ENCODE measurements at regions not wholly inside any gene's neighbourhood (a gene's known extent, or its start where the extent isn't known, plus 50 kb on each side); places are given as distances from the start of the nearest gene placed in this dataset.

DNA sequence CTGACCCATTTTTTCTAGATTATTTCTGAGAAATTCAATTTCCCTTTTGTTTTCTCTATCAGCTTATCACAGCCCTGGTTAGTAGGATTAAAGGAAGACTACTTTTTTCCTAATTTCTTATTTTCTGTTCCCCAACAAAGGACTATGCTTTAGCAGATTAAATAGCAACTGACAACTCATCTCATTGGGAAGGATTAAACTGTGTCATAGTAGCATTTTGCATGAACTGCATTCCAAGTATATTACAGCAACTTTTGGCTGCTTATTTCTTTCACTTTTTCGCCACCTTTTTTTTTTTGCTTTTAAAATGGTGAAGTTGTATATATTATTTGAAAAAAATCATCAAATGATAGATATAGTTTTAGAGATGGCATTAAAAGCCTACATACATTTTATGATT, 570.3 kb downstream of the FBXO15 start:
- H3K27me3 ChIP-seq = no peaks in the 10 kb centered on the region
- no peak overlapping the region for H3K27ac ChIP-seq
- 69 to 78% methylated on average over 1 of the region's 1 CpG for WGBS, 2 donors (ENCODE audit: low coverage in 1 of 2)
- ATAC-seq = no peak
- no peaks in the 10 kb centered on the region for H3K36me3 ChIP-seq
- H3K4me3 ChIP-seq = no peak overlapping the region
- H3K4me1 ChIP-seq = no peaks in the 10 kb centered on the region
- TF ChIP-seq POLR2AphosphoS5 (IDR thresholded peaks at IDR 0.05) = no peak
- TF ChIP-seq POLR2A (IDR thresholded peaks at IDR 0.05) = no peak
- TF ChIP-seq, protein P1, sequence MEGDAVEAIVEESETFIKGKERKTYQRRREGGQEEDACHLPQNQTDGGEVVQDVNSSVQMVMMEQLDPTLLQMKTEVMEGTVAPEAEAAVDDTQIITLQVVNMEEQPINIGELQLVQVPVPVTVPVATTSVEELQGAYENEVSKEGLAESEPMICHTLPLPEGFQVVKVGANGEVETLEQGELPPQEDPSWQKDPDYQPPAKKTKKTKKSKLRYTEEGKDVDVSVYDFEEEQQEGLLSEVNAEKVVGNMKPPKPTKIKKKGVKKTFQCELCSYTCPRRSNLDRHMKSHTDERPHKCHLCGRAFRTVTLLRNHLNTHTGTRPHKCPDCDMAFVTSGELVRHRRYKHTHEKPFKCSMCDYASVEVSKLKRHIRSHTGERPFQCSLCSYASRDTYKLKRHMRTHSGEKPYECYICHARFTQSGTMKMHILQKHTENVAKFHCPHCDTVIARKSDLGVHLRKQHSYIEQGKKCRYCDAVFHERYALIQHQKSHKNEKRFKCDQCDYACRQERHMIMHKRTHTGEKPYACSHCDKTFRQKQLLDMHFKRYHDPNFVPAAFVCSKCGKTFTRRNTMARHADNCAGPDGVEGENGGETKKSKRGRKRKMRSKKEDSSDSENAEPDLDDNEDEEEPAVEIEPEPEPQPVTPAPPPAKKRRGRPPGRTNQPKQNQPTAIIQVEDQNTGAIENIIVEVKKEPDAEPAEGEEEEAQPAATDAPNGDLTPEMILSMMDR (IDR thresholded peaks at IDR 0.05) = no peak
- no peak for TF ChIP-seq EP300 (IDR thresholded peaks at IDR 0.05)
- H3K9me3 ChIP-seq = no peaks in the 10 kb centered on the region

DNA sequence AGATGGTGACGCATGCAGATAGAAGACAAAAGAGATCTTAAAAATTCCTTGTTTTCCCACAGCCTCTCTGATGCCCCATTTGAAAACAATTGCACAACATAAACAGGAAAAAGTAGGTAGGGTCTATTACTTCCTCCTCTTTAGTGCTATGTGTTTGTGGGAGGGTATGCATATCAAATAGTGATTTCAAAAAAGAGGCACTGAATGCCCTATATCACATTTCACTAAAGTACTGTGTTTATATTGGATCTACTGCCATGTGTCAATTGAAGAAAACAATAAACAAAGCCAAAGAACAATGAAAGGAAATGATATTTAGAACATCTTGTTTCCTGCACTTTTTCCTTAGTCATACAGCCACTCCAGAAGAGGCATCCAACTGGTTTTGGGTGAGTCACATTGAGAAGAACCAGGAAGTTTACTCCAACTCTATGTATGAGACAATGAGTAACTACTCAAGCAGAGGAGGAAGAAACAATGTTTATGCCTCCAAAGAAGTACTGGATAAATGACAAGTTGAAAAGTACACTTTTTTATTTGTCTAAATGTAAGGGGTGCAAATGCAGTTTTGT, 583.6 kb downstream of the FBXO15 start:
- H3K9me3 ChIP-seq = no peaks in the 10 kb centered on the region
- no peaks in the 10 kb centered on the region for H3K27me3 ChIP-seq
- H3K4me1 ChIP-seq = no peaks in the 10 kb centered on the region
- TF ChIP-seq EP300 (IDR thresholded peaks at IDR 0.05) = no peak
- no peak for TF ChIP-seq POLR2A (IDR thresholded peaks at IDR 0.05)
- TF ChIP-seq, protein P1 (IDR thresholded peaks at IDR 0.05) = no peak
- TF ChIP-seq POLR2AphosphoS5 (IDR thresholded peaks at IDR 0.05) = no peak
- H3K27ac ChIP-seq = no peak overlapping the region
- WGBS, 2 donors (ENCODE audit: low coverage in 1 of 2) = 71 to 92% methylated on average over 1 of the region's 1 CpG
- no peak overlapping the region for H3K4me3 ChIP-seq
- no peak for ATAC-seq
- no peaks in the 10 kb centered on the region for H3K36me3 ChIP-seq

DNA sequence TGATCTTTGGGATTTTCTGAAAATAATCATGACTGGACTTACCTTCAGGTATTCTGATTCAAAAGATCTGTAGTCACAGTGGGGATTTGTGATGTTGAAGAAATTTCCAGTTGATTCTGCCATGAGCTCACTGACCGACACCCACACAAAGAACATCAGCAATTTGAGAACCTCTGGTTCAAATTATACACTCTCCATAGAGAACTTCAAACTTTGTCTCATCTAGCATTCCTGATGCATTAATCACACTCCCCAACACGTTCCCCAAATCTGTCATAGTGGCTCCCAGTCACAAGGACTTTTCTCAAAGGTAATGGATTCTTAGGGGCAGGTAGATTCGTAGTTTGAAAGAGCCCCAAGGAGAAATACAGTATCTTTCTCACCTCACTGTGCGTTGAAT, 584.3 kb downstream of the FBXO15 start:
- WGBS, 2 donors (ENCODE audit: low coverage in 1 of 2) = 57 to 71% methylated on average over 3 to 4 of the region's 4 CpGs
- TF ChIP-seq EP300 (IDR thresholded peaks at IDR 0.05) (no peak), POLR2A (IDR thresholded peaks at IDR 0.05) (no peak), POLR2AphosphoS5 (IDR thresholded peaks at IDR 0.05) (no peak)
- TF ChIP-seq, protein P1 (IDR thresholded peaks at IDR 0.05) = no peak
- Histone ChIP-seq H3K9me3 (no peaks in the 10 kb centered on the region), H3K36me3 (no peaks in the 10 kb centered on the region), H3K27me3 (no peaks in the 10 kb centered on the region), H3K27ac (no peak overlapping the region), H3K4me3 (no peak overlapping the region), H3K4me1 (no peaks in the 10 kb centered on the region)
- no peak for ATAC-seq

DNA sequence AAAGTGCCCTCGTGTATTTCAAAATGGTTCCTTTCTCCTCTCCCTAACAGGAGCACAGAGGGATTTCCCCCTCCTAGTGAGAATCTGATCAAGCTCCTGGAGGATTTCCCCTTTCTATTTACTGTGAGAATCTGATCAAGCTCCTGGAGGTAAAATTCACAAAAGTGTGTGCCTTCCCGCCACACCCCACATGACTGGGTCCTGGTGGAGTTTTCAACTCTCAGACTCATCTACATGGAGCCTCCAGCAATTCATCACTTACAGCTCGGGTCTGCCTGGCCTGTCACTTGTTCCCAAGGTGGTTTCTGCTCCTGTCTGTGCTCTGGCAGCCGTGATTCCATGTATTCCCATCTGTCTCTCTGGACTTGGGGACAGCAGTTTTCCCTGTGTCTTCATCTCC, 590.7 kb downstream of the FBXO15 start:
- Histone ChIP-seq H3K9me3 (no peaks in the 10 kb centered on the region), H3K36me3 (no peaks in the 10 kb centered on the region), H3K27me3 (no peaks in the 10 kb centered on the region), H3K27ac (no peak overlapping the region), H3K4me1 (no peaks in the 10 kb centered on the region), H3K4me3 (no peak overlapping the region)
- TF ChIP-seq EP300 (IDR thresholded peaks at IDR 0.05) (no peak), POLR2A (IDR thresholded peaks at IDR 0.05) (no peak), POLR2AphosphoS5 (IDR thresholded peaks at IDR 0.05) (no peak)
- TF ChIP-seq, protein P1 (IDR thresholded peaks at IDR 0.05) = no peak
- 48 to 57% methylated on average over 1 to 4 of the region's 4 CpGs for WGBS, 2 donors (ENCODE audit: low coverage in 1 of 2)
- no peak for ATAC-seq

DNA sequence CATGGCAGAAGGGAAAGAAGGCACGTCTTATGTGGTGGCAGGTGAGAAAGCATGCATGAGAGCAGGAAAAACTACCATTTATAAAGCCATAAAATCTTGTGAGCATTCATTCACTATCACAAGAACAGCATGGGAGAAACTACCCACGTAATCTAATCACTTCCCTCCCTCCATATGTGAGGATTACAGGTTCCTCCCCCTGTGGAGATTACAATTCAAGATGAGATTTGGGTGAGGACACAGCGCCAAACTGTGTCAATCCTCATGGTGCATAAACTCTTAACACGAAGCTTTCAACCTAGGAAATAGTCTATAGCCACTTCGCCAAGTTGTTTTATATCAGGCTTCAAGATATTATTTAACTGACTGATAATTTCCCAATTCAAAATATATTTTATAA, 595.5 kb downstream of the FBXO15 start:
- TF ChIP-seq, protein P1 (IDR thresholded peaks at IDR 0.05) = no peak
- no peak for TF ChIP-seq EP300 (IDR thresholded peaks at IDR 0.05)
- TF ChIP-seq POLR2A (IDR thresholded peaks at IDR 0.05) = no peak
- TF ChIP-seq POLR2AphosphoS5 (IDR thresholded peaks at IDR 0.05) = no peak
- no peaks in the 10 kb centered on the region for H3K36me3 ChIP-seq
- H3K27ac ChIP-seq = no peak overlapping the region
- H3K9me3 ChIP-seq = no peaks in the 10 kb centered on the region
- 60 to 61% methylated on average over 4 to 5 of the region's 5 CpGs for WGBS, 2 donors (ENCODE audit: low coverage in 1 of 2)
- no peak overlapping the region for H3K4me3 ChIP-seq
- ATAC-seq = no peak
- no peaks in the 10 kb centered on the region for H3K4me1 ChIP-seq
- H3K27me3 ChIP-seq = no peaks in the 10 kb centered on the region

Measured in gastroesophageal sphincter (tissue), 4 donors.